ENCODE measurements at regions not wholly inside any gene's neighbourhood (a gene's known extent, or its start where the extent isn't known, plus 50 kb on each side); places are given as distances from the start of the nearest gene placed in this dataset.

- TF ChIP-seq EZH2phosphoT487 (IDR thresholded peaks at IDR 0.05; ENCODE audit: low read depth) (no peak), CTCF (IDR thresholded peaks at IDR 0.05; ENCODE audit: low read depth, low read length) (no peak)
- no peak overlapping the region for H2AFZ ChIP-seq (ENCODE audit: low read depth, low read length)
- no peak overlapping the region for H3K27ac ChIP-seq (ENCODE audit: low read length)
- no peak overlapping the region for H3K4me3 ChIP-seq (ENCODE audit: low read length)
- H3K27me3 ChIP-seq (ENCODE audit: low read depth, low read length): no peaks in the 10 kb centered on the region
- H3K4me2 ChIP-seq (ENCODE audit: low read length): no peak overlapping the region
- peaks cover 12% of the 10 kb centered on the region for H3K4me1 ChIP-seq (ENCODE audit: low read length)
- H3K36me3 ChIP-seq (replicated peaks; ENCODE audit: low read depth, low read length): no peaks in the 10 kb centered on the region
- H3K9me3 ChIP-seq (ENCODE audit: insufficient read depth, low read length): no peaks in the 10 kb centered on the region
- H3K79me2 ChIP-seq (ENCODE audit: low read length): no peaks in the 10 kb centered on the region
- no peak overlapping the region for H3K9ac ChIP-seq (ENCODE audit: low read length)
- H4K20me1 ChIP-seq (ENCODE audit: insufficient read depth, low read length): no peaks in the 10 kb centered on the region
Observed at GRCh38 chr2:191738003-191738402, 60.1 kb downstream of the NABP1 start.

- Histone ChIP-seq H3K9me3 (ENCODE audit: insufficient read depth, low read length) (no peaks in the 10 kb centered on the region), H4K20me1 (ENCODE audit: insufficient read depth, low read length) (no peaks in the 10 kb centered on the region), H3K36me3 (replicated peaks; ENCODE audit: low read depth, low read length) (no peaks in the 10 kb centered on the region), H3K4me3 (ENCODE audit: low read length) (no peak overlapping the region), H3K4me2 (ENCODE audit: low read length) (no peak overlapping the region), H3K4me1 (ENCODE audit: low read length) (peaks cover 12% of the 10 kb centered on the region), H3K27ac (ENCODE audit: low read length) (no peak overlapping the region), H3K27me3 (ENCODE audit: low read depth, low read length) (no peaks in the 10 kb centered on the region), H3K79me2 (ENCODE audit: low read length) (no peaks in the 10 kb centered on the region), H3K9ac (ENCODE audit: low read length) (no peak overlapping the region), H2AFZ (ENCODE audit: low read depth, low read length) (no peak overlapping the region)
- TF ChIP-seq CTCF (IDR thresholded peaks at IDR 0.05; ENCODE audit: low read depth, low read length) (no peak), EZH2phosphoT487 (IDR thresholded peaks at IDR 0.05; ENCODE audit: low read depth) (no peak)
Observed at GRCh38 chr2:191738667-191739066, 60.7 kb downstream of the NABP1 start.

- Histone ChIP-seq H3K4me3 (ENCODE audit: low read length) (no peak overlapping the region), H2AFZ (ENCODE audit: low read depth, low read length) (0 out of 2 replicates have a peak overlapping the region, but pooled peaks have one; percentile 34), H3K27me3 (ENCODE audit: low read depth, low read length) (no peaks in the 10 kb centered on the region), H3K9me3 (ENCODE audit: insufficient read depth, low read length) (no peaks in the 10 kb centered on the region), H3K4me1 (ENCODE audit: low read length) (peaks cover 12% of the 10 kb centered on the region), H4K20me1 (ENCODE audit: insufficient read depth, low read length) (no peaks in the 10 kb centered on the region), H3K36me3 (replicated peaks; ENCODE audit: low read depth, low read length) (no peaks in the 10 kb centered on the region), H3K27ac (ENCODE audit: low read length) (no peak overlapping the region), H3K4me2 (ENCODE audit: low read length) (no peak overlapping the region), H3K79me2 (ENCODE audit: low read length) (no peaks in the 10 kb centered on the region), H3K9ac (ENCODE audit: low read length) (no peak overlapping the region)
- no peak for TF ChIP-seq CTCF (IDR thresholded peaks at IDR 0.05; ENCODE audit: low read depth, low read length)
- no peak for TF ChIP-seq EZH2phosphoT487 (IDR thresholded peaks at IDR 0.05; ENCODE audit: low read depth)
Observed at GRCh38 chr2:191739194-191739593, 61.3 kb downstream of the NABP1 start.

- Histone ChIP-seq H3K79me2 (ENCODE audit: low read length) (no peaks in the 10 kb centered on the region), H2AFZ (ENCODE audit: low read depth, low read length) (peak overlapping the region; percentile 34; the same call in 1 of the 2 replicates), H4K20me1 (ENCODE audit: insufficient read depth, low read length) (no peaks in the 10 kb centered on the region), H3K4me2 (ENCODE audit: low read length) (peak overlapping the region; percentile 19), H3K4me1 (ENCODE audit: low read length) (peaks cover 12% of the 10 kb centered on the region), H3K9me3 (ENCODE audit: insufficient read depth, low read length) (no peaks in the 10 kb centered on the region), H3K4me3 (ENCODE audit: low read length) (no peak overlapping the region), H3K27ac (ENCODE audit: low read length) (no peak overlapping the region), H3K9ac (ENCODE audit: low read length) (no peak overlapping the region), H3K27me3 (ENCODE audit: low read depth, low read length) (no peaks in the 10 kb centered on the region), H3K36me3 (replicated peaks; ENCODE audit: low read depth, low read length) (no peaks in the 10 kb centered on the region)
- TF ChIP-seq EZH2phosphoT487 (IDR thresholded peaks at IDR 0.05; ENCODE audit: low read depth): no peak
Observed at GRCh38 chr2:191740016-191740419, 62.1 kb downstream of the NABP1 start.

- no peaks in the 10 kb centered on the region for H3K36me3 ChIP-seq (replicated peaks; ENCODE audit: low read depth, low read length)
- H2AFZ ChIP-seq (ENCODE audit: low read depth, low read length): no peak overlapping the region
- no peaks in the 10 kb centered on the region for H3K79me2 ChIP-seq (ENCODE audit: low read length)
- no peaks in the 10 kb centered on the region for H3K9me3 ChIP-seq (ENCODE audit: insufficient read depth, low read length)
- no peaks in the 10 kb centered on the region for H3K27me3 ChIP-seq (ENCODE audit: low read depth, low read length)
- no peaks in the 10 kb centered on the region for H4K20me1 ChIP-seq (ENCODE audit: insufficient read depth, low read length)
- H3K4me1 ChIP-seq (ENCODE audit: low read length): peaks cover 12% of the 10 kb centered on the region
- TF ChIP-seq CTCF (IDR thresholded peaks at IDR 0.05; ENCODE audit: low read depth, low read length) (no peak), EZH2phosphoT487 (IDR thresholded peaks at IDR 0.05; ENCODE audit: low read depth) (no peak)
- no peak overlapping the region for H3K9ac ChIP-seq (ENCODE audit: low read length)
- H3K4me3 ChIP-seq (ENCODE audit: low read length): no peak overlapping the region
- no peak overlapping the region for H3K4me2 ChIP-seq (ENCODE audit: low read length)
- no peak overlapping the region for H3K27ac ChIP-seq (ENCODE audit: low read length)
Observed at GRCh38 chr2:191740759-191741158, 62.8 kb downstream of the NABP1 start.
